ENCODE measurements at regions not wholly inside any gene's neighbourhood (a gene's known extent, or its start where the extent isn't known, plus 50 kb on each side); places are given as distances from the start of the nearest gene placed in this dataset.
A peak's percentile ranks its signal among the peaks of the same experiment; 100 is the strongest.

GRCh38 chr4:18389115-18389514, 367.6 kb upstream of the LCORL start:
- H3K36me3 Mint-ChIP-seq (ENCODE audit: unreplicated experiment): no peaks in the 10 kb centered on the region
- H3K4me3 Mint-ChIP-seq (ENCODE audit: unreplicated experiment): no peak overlapping the region
- no peak for TF ChIP-seq CTCF (IDR thresholded peaks at IDR 0.05; ENCODE audit: partially characterized antibody, unreplicated experiment)
- H3K4me1 Mint-ChIP-seq (ENCODE audit: low read depth, unreplicated experiment): no peaks in the 10 kb centered on the region
- no peaks in the 10 kb centered on the region for H3K9me3 Mint-ChIP-seq (ENCODE audit: unreplicated experiment)
- DNase-seq: no peak
- no peaks in the 10 kb centered on the region for H3K27me3 Mint-ChIP-seq (ENCODE audit: unreplicated experiment)
- H3K27ac Mint-ChIP-seq (ENCODE audit: unreplicated experiment): no peak overlapping the region

- Mint-ChIP-seq H3K36me3 (ENCODE audit: unreplicated experiment) (no peaks in the 10 kb centered on the region), H3K4me1 (ENCODE audit: low read depth, unreplicated experiment) (no peaks in the 10 kb centered on the region), H3K27me3 (ENCODE audit: unreplicated experiment) (no peaks in the 10 kb centered on the region), H3K4me3 (ENCODE audit: unreplicated experiment) (no peak overlapping the region), H3K27ac (ENCODE audit: unreplicated experiment) (no peak overlapping the region), H3K9me3 (ENCODE audit: unreplicated experiment) (no peaks in the 10 kb centered on the region)
- TF ChIP-seq CTCF (IDR thresholded peaks at IDR 0.05; ENCODE audit: partially characterized antibody, unreplicated experiment): no peak
- DNase-seq: no peak
Measured at GRCh38 chr4:18388039-18388438, 366.5 kb upstream of the LCORL start.

GRCh38 chr4:18381186-18381585, 359.6 kb upstream of the LCORL start:
- Mint-ChIP-seq H3K27ac (ENCODE audit: unreplicated experiment) (no peak overlapping the region), H3K4me1 (ENCODE audit: low read depth, unreplicated experiment) (no peaks in the 10 kb centered on the region), H3K27me3 (ENCODE audit: unreplicated experiment) (no peaks in the 10 kb centered on the region), H3K36me3 (ENCODE audit: unreplicated experiment) (no peaks in the 10 kb centered on the region), H3K9me3 (ENCODE audit: unreplicated experiment) (no peaks in the 10 kb centered on the region), H3K4me3 (ENCODE audit: unreplicated experiment) (no peak overlapping the region)
- TF ChIP-seq CTCF (IDR thresholded peaks at IDR 0.05; ENCODE audit: partially characterized antibody, unreplicated experiment): no peak
- DNase-seq: no peak

GRCh38 chr4:18369561-18369960, 348.0 kb upstream of the LCORL start:
- Mint-ChIP-seq H3K4me1 (ENCODE audit: low read depth, unreplicated experiment) (no peaks in the 10 kb centered on the region), H3K4me3 (ENCODE audit: unreplicated experiment) (no peak overlapping the region), H3K27me3 (ENCODE audit: unreplicated experiment) (no peaks in the 10 kb centered on the region), H3K36me3 (ENCODE audit: unreplicated experiment) (no peaks in the 10 kb centered on the region), H3K27ac (ENCODE audit: unreplicated experiment) (no peak overlapping the region), H3K9me3 (ENCODE audit: unreplicated experiment) (no peaks in the 10 kb centered on the region)
- no peak for TF ChIP-seq CTCF (IDR thresholded peaks at IDR 0.05; ENCODE audit: partially characterized antibody, unreplicated experiment)
- DNase-seq: no peak

- Mint-ChIP-seq H3K4me1 (ENCODE audit: low read depth, unreplicated experiment) (no peaks in the 10 kb centered on the region), H3K36me3 (ENCODE audit: unreplicated experiment) (no peaks in the 10 kb centered on the region), H3K27ac (ENCODE audit: unreplicated experiment) (no peak overlapping the region), H3K4me3 (ENCODE audit: unreplicated experiment) (no peak overlapping the region), H3K27me3 (ENCODE audit: unreplicated experiment) (no peaks in the 10 kb centered on the region), H3K9me3 (ENCODE audit: unreplicated experiment) (no peaks in the 10 kb centered on the region)
- DNase-seq: no peak
- peak; percentile 58 for TF ChIP-seq CTCF (IDR thresholded peaks at IDR 0.05; ENCODE audit: partially characterized antibody, unreplicated experiment)
Measured at GRCh38 chr4:18366892-18367291, 345.3 kb upstream of the LCORL start.

Measured in glutamatergic neuron (in vitro differentiated cells).